ENCODE measurements at regions not wholly inside any gene's neighbourhood (a gene's known extent, or its start where the extent isn't known, plus 50 kb on each side); places are given as distances from the start of the nearest gene placed in this dataset.

DNA sequence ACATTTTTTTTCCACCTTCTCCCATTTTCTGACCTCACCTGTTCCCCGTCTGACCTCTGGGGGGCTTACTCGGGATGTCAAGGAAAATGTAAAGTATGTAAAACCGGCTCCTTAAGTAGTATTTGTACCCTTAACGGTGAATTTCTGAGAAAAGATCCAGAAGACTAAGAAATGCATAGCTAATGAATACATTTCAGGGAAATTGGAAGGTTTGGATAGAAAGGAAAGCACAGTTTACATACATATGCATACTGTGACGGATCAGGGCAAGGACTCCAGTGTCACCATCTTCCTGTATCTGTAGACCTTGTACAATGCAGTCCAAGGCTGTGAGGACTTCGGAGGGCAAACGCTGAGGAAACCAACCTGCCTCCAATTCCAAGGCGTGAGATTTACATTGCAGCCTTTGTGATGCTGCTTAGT, 2185.9 kb upstream of the TENM3 start:
- DNase-seq (ENCODE audit: extremely low read depth, low read depth, low spot score), result no peak

DNA sequence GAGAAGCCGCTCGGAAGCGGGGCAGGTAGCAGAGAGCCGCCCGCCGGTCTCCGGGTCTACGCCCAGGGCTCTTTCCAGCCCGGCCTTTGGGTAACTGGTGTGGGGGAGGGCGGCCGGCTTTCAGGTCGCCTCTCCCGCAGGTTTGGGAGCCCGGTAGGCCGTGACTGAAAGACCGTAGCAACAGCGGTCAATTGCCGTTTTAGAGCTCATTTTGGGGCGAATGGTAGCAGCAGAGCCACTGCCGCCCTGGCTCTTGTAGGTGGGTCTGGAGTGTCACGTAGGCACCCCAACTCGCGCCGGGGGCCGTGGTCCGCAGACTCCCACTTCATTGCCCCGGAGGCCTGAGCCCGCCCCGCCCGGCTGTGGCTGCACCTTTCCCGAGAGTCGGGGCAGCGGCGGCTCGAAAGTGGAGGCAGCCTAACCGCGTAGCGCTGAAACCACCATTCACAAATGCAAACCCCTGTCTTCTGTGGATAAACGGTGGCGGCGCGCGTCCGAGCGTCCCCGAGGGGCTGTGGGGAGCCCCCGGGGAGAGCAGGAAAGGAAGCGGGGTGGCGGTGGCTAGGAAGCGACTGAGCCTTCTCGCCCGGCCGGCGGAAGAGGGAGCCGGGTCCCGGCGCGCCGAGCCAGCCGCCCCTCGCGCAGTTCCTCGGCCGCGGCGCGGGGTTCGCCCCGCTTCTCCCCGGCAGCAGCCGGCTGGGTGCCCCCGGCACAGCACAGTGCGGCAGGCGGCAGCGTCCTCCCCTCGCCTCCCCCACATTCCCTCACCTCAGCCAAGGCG, 2185.1 kb upstream of the TENM3 start:
- no peak for DNase-seq (ENCODE audit: extremely low read depth, low read depth, low spot score)

DNA sequence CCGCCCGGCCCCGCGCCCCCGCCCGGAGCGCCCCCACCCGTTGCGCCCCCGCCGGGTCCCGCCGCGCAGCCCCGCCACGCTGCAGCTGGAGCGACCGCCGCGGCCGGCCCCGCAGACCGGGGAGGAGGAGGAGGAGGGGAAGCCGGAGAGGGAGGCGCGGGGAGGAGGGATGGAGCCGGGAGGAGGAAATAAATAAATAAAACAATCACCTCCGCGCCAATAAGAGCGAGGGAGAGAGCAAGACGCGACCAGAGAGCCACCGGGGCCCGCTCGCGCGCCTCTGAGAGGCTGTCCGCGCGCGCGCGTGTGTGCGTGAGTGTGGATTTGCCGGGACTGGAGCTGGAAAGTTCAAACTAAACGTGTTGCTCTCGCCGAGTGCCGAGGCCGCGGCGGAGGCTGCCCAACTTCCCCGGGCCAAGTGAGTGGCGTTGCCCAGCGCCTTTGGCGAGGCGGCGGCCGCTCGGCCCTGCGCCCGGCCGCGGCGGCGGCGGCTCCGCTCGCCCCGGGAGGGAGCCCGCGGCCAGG, 2184.4 kb upstream of the TENM3 start:
- no peak for DNase-seq (ENCODE audit: extremely low read depth, low read depth, low spot score)

DNA sequence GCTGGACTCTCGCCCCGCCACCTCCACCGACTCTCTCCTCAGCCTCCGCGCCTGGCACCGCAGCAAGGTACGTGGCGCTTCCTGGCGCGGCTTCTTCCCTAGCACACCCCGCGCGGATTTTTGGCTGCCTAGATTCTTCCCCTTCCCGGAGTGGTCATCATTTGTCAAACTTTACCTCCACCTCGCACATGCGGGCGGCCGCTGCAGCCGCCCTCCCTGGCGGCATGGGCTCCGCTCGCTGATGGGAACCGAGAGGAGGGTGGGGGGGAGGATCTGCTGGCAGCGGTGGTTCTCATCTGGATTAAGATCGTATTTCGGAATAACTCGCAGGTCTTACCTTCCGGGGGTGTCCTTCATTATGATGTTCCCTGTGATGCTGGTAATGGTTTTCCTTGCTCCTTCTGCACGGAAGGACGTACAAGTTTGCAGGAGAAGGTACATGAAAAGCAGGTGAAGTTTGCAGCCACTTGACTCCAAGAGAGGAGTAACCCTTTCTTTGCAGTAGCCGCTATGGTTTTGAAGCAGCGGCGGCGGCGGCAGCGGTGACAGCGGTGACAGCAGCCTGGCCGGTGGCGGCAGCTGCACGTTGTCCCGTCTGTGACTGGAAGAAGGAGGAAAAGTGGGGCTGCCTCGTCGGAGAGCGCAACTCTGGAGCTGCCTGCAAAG, 2183.9 kb upstream of the TENM3 start:
- DNase-seq (ENCODE audit: extremely low read depth, low read depth, low spot score), result no peak

DNA sequence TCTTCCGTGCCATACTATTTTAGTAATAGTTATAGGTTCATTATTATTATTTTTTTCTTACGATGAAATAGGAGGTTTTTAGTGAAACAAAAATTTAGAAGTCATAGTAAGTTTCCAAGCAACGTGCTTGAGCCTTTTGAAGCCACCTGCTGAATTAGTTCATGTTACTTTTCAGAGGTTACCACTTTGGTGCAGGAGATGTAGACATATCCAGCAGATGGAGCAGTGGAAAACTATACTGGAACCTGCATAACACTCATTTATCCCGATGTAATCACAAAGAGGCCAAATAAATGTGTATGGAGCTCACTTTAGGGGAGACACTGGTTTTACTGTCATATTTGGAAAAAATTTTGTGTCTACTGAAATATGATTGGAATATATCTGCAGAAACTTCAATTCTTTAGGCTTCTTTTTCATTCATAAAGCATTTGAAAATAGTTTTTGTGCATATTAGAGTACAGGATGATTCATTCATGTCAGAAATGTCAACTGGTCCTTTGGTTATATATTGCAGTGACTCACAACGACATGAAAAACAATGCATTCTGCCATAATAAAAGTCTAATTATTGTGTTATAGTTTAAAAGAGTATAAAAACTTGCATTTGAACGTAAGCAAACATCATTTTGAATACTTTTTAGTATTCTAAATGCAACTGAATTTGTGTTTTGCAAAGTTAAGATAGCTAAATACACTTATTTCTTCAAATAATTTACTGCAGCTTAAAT, 2182.9 kb upstream of the TENM3 start:
- no peak for DNase-seq (ENCODE audit: extremely low read depth, low read depth, low spot score)

DNA sequence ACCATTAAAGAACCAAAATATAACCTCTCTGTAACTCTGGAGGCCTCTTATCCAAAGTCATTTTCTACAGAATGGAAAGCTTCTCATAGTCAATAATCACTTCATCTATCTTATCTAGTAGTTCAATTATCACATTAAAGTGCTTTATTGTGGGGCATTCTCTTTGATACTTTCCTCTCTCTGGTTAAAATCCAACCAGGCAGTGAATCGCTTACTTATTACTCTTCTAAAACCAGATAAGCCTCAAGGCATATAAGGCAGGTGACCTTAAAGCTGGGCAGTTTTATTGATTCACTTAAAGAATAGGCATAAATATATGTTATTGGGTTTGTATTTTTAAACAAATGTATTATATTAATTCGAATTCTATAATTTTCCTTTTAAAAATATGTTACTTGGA, 2162.1 kb upstream of the TENM3 start:
- DNase-seq (ENCODE audit: extremely low read depth, low read depth, low spot score), result no peak

DNA sequence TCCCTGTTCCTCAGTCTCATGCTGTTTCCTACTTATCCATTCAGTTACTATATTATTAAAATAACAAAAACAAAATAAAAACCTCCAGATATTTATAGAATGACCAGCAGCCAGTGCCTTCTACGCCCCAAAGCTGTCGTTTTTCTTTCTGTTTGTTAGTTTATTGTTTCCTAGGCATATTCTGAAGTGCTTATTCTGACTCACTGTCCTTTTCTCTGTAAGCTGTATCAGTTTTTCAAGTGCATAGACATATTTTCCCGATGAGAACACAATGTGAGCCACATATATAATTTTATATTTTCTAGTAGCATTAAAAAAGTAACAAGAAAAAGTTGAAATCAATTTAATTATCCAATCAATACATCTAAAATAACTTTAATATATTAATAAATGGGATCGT, 2158.6 kb upstream of the TENM3 start:
- no peak for DNase-seq (ENCODE audit: extremely low read depth, low read depth, low spot score)

DNA sequence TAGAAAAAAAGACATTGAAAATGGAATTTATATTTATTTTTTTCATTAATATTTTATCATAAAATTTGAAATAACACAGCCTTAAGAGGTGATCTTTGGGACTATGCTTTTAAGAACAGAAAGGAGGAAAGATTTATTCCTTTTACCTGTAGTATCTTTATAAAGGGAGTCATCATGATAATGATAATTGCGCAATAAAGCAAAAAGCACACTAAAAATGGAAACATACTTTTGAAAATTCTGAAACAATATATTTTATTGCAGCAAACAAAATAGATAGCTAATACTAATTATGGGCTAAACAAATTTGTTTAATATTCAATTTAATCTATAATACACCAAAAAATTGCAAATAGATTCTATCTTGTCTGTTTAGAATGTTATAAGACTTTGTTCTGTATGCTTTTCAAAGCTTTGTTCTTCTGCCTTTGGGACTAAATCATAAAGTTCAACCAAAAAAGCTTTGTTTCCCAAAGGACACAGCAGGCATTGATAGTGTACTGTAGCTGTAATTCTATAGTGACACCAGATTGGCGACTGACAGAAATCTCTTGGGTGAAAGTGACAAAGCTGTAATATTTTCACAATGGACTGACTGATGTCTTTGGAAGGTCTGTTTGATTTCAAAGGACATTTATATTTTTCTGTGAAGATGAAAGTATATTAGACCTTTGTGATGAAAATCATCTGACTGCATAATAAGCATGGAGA, 2156.6 kb upstream of the TENM3 start:
- no peak for DNase-seq (ENCODE audit: extremely low read depth, low read depth, low spot score)

DNA sequence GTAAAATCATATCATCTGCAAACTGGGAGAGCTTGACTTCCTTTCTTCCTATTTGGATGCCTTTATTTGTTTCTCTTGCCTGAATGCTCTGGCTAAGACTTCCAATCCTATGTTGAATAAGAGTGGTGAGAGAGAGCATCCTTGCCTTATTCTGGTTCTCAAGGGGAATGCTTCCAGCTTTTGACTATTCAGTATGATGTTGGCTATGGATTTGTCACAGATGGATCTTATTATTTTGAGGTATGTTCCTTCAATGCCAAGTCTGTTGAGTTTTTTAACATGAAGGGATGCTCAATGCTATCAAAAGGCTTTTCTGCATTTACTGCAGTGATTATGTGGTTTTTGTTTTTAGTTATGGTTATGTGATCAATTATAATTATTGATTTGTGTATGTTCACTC, 2144.6 kb upstream of the TENM3 start:
- DNase-seq (ENCODE audit: extremely low read depth, low read depth, low spot score), result no peak

DNA sequence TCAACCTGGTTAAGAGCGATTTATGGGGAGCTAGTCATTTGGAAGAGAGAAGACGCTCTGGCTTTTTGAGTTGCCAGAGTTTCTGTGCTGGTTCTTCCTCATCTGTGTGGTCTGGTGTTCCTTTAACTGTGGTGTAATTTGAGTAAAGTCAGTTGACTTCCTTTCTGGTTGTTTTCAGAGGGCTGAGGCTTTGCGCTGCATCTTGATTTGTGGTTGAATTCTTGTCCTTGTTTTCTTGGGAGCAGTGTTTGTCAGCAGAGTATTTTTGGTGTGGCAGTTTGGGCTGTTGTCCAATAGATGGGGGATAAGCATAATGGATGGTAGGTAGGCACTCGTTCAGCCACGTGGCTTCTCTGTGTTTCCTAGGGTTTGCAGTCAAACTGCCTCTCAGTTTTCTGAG, 2143.2 kb upstream of the TENM3 start:
- no peak for DNase-seq (ENCODE audit: extremely low read depth, low read depth, low spot score)

DNA sequence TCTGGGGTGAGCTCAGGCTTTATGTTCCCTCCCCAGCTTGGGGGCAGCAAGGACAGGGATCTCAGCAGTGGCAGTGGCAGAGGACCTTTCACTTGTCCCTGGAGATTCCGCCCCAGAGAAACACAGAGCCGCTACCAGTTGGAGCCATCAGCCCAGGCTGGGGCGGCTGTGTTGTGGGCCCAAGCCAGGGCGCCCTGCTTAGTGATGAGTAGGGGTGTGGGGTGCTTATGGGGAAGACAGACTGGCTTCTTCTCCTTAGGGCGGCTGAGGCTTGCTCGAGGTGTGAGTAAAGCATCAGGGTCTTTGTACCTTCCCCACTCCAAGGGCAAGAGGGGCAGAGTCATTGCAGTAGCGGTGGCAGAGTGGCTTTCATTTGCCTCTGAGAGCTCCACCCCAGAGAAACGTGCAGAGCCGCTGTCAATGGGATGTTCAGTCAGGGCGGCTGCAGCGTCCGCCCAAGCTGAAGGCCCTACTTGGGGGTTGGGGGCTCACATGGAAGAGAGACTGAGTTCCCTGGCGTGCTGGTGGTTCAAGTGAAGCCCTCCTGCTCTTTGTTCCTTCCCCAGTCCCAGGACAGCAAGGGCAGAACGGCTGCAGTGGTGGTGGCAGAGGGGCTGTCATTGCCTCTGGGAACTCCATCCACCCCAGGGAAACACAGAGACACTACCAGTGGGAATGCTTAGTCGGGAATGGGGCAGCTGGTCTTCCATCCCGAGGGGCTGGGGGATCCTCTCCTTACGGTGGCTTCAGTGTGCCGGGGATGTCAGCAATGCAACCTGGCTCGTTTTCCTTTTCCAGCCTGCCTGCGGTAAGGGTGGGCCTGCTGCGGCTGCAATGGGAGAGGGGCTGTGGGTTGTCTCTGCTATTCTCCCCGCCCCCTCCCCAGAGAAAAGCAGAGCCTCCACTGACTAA, 2142.5 kb upstream of the TENM3 start:
- no peak for DNase-seq (ENCODE audit: extremely low read depth, low read depth, low spot score)

DNA sequence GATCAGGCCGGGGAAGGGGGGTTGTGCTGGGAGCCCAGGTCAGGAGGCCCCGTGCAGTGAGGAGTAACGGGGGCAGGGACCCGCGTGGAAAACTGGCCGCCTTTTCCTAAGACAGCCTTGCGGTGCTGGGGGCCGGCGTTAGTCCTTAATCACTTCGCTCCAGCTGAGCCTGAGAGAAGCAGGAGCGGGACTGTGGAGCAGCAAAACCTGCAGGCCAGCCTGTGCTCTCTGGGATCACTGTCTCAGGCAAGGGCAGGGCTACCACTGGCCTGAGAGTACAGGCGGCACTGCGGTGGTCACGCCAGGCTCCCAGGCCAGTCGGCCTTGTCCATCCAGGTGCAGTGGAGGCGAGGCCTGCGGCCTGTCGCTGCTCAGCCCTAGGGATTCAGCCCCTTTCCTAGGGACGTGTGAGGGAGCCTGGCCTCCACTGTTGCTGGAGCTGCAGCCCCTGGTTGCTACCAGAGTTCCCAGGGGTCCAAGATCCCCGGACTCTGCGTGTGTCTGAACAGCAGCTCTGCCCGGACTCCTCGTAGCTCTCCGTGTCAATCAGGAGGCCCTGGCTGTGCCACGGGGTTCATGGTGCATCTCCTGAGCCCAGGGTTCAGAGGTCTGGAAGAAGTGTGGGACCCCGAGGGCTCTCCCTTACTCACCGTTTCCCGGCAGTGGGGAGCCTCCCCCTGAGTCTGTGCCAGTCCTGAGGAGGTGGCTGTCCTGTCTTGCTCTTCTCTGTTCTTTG, 2141.7 kb upstream of the TENM3 start:
- DNase-seq (ENCODE audit: extremely low read depth, low read depth, low spot score), result no peak

DNA sequence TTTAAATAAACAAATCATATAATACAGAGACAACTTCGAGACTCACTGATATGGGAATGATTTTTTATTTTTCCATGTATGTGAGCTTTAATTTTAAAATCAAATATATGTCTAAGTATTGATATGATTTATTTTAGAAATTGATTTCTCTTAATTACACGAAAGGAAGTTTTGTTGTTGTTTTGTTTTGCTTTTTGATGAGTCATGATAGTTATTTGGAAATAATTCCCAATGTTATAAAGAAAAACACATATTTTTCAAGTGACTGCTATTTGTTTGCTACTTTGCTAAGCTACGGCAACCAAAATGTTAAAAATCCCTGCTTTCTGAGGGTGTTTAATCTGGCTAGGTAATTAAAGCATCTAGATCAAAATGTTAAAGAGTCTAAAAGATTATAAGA, 2139.4 kb upstream of the TENM3 start:
- DNase-seq (ENCODE audit: extremely low read depth, low read depth, low spot score), result no peak

DNA sequence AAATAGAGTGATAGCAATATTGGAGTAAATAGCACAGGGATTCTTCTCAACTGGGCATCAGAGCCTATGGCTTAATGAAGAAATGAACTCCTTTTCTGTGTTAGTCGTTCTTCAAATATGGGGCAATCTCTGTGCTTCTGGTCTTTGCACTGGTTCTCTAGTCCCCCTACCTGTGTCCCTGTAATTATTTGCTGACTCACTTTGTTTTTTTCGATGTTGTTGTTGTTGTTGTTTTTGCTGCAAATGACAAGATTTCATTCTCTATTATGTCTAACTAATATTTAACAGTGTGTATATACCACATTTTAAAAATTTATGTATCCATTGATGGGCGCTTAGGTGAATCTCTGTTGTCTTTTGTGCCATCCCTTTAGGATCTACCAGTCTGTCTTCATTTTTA, 2137.8 kb upstream of the TENM3 start:
- no peak for DNase-seq (ENCODE audit: extremely low read depth, low read depth, low spot score)

DNA sequence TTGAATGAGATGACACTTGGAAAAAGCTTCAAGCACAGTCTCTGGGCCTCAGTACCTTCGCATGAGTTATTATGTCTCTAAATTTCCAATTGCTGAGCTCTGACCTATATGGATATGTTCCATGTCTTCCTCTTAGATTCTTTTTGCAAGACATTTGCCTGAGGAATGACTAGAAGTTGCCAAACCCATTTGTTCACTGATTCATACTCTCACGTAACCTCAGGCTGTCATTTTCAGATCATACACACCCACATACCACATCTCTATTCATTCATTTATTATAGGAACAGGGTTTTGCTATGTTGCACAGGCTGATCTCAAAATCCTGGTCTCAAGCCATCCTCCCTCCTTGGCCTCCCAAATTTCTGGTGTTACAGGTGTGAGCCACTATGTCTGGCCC, 2137.1 kb upstream of the TENM3 start:
- no peak for DNase-seq (ENCODE audit: extremely low read depth, low read depth, low spot score)

DNA sequence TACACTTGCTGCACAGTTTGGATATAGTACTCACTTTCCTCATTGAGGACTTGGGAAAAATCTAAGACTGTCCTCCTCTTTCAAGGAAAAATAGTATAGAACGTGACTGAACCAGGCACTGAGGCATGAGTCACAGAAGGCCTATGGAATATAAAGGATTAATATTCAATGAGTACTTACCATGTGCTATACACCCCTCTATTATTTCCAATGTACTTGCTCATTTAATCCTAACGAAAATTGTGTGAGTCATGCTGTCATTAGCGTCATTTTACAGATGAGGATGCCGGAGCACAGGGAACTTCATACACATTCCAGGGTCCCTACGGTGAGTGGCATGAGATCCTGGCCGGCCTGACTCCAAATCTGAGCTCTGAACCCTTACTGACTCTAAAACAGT, 2136.2 kb upstream of the TENM3 start:
- no peak for DNase-seq (ENCODE audit: extremely low read depth, low read depth, low spot score)

DNA sequence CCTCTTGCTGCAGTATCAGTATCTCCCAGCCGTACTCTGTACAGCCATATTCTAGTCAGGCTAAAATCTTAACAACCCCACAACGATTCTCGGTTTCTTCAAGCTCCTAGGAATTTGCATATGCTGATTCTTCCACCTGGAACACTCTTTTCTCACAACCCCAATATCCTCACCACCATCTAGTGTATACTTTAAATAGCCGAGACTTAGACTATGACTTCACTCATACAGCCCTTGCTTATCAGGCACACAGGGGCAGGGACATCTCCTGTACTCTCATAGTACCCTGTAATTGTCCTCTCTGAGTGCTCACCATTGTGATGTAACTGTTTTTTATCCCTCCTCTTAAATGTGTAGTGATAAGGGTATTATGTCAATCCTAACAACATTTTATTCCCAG, 2126.4 kb upstream of the TENM3 start:
- DNase-seq (ENCODE audit: extremely low read depth, low read depth, low spot score), result no peak

DNA sequence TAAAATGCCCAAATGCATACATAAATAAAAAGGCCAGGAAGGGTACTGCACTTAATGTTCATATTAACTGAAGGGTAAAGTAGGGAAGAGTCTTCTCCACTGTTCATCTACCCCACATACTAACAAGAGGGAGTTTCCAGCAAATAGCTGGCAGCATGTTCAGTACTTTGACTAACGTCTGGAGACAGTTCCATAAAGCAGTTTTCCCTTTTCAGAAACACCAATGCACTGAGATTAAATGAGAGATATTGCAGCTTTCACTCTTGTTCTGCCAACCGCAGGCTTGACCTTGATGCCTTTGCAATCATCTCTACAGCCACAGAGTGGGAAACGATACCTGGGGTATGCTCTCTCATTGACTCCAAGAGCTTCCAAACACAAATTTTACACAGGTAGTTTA, 2123.1 kb upstream of the TENM3 start:
- no peak for DNase-seq (ENCODE audit: extremely low read depth, low read depth, low spot score)

DNA sequence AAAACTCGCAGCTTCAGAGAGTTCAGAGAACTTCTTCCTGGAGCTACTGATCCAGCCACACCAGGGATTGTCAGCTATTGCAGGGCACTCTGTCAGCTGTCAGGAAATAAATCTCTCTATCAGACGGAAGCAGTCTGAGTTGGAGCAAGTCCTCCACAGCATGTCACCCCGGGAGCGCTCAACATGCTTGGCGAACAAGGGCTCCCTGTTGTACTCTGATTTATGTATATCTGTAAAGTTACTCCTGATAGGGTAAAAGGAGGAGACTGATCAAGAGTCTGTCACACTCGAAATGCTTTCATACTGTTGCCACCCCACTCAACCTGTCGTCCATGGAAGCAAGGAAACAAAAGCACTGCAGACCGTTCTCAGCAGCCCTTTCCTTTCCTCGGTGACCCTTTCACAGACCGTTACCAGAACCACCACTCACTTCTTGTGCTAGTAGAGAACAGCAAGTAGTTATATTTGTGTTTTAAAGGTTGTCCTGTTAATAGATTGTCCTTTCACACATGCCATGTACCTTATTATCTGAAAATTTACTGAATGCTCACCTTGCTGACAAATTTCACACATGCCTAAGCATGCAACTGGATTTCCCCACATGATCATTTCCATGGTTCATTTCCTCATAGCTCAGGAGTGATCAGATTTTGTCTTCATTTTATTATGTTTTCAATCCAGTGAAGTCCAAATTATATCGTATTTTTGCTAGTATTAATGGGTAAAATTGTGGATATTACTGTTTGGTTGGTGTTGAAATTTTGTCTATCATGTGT, 2108.9 kb upstream of the TENM3 start:
- no peak for DNase-seq (ENCODE audit: extremely low read depth, low read depth, low spot score)
